ENCODE measurements at regions not wholly inside any gene's neighbourhood (a gene's known extent, or its start where the extent isn't known, plus 50 kb on each side); places are given as distances from the start of the nearest gene placed in this dataset.

DNA sequence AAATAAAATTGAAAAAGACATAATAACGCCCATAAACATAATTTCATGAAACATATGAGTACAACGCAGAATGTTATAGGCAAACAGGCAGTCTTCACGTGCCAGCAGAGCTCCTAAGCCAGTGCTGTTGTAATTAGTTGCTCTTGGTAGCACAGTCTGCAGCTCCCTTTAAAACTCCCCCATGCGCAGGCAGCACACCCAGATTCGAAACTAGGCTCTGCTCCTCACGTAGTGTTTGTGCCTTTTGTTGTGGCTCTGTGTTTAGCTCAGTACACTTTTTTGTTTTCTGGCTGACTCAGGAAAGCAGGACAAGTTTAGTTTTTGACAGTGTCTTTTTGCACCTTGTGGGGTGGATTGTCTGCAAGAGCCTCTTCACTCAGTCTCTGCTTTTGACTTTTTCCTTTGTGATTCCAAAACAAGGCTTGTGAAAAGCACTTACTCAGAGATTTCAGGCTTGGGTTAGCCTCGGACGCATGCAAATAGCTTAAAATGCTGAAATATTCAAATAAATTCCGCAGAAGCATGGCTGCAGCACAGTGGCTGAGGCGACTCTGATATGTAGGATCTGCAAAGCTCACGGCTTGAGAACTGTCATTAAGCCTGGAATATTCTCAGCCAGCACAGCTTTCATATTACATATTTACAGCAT, 113.6 kb downstream of the IRX1 start:
- Histone ChIP-seq H3K4me1 (ENCODE audit: control insufficient read depth in 1 of 2, insufficient read depth in 2 of 2, low read length in 2 of 2) (no peaks in the 10 kb centered on the region), H3K27ac (ENCODE audit: low read depth in 1 of 2, low read length in 2 of 2) (no peak overlapping the region), H3K4me3 (ENCODE audit: low read length in 2 of 2) (no peak overlapping the region), H3K36me3 (ENCODE audit: control insufficient read depth in 1 of 2, insufficient read depth in 2 of 2, low read length in 1 of 2) (no peaks in the 10 kb centered on the region), H3K9me3 (ENCODE audit: control insufficient read depth, low read length) (peaks cover 2% of the 10 kb centered on the region), H3K27me3 (ENCODE audit: control insufficient read depth in 1 of 2, insufficient read depth in 2 of 2, low read length in 1 of 2) (no peaks in the 10 kb centered on the region)
- DNase-seq: no peak
- intact Hi-C loops (cut with DNase I): no loop called here
- no peak for ATAC-seq (ENCODE audit: low FRiP score)
- WGBS, 2 donors: 74 to 76% methylated on average over 11 of the region's 11 CpGs

DNA sequence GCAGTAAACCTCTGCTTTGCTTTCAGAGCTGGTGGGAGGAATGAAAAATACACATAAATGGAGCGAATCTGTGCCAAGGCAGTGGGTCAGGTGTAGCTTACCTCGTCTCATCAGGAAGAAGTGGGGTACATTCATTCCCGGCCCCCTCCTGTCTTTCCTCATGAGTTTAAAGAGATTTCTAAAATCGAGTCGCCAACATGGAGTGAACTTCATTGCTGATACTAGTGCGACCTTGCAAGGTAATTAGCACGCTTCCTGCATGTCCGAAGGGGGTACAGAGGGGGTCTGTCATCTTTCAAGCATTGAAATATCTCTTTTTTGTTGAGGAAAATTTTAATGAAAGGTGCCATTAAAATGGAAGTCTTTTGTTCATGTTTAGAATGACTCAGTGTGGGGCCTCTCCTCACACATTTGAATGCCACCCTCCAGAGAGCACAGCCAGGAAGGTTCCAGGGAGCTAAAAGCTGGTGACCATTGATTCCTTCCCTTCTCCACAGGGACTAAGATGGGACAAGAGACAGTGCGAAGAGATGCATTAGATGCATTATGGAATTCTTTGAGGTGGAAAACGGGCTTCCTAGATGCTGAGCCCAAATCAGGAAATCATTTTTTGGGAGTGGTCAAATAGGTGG, 114.2 kb downstream of the IRX1 start:
- Histone ChIP-seq H3K27ac (ENCODE audit: low read depth in 1 of 2, low read length in 2 of 2) (no peak overlapping the region), H3K4me1 (ENCODE audit: control insufficient read depth in 1 of 2, insufficient read depth in 2 of 2, low read length in 2 of 2) (peaks cover 0 to under 1% of the 10 kb centered on the region in 2 donors), H3K36me3 (ENCODE audit: control insufficient read depth in 1 of 2, insufficient read depth in 2 of 2, low read length in 1 of 2) (no peaks in the 10 kb centered on the region), H3K9me3 (ENCODE audit: control insufficient read depth, low read length) (peaks cover 2% of the 10 kb centered on the region), H3K27me3 (ENCODE audit: control insufficient read depth in 1 of 2, insufficient read depth in 2 of 2, low read length in 1 of 2) (no peaks in the 10 kb centered on the region), H3K4me3 (ENCODE audit: low read length in 2 of 2) (no peak overlapping the region)
- no peak for DNase-seq
- intact Hi-C loops (cut with DNase I): no loop called here
- 80 to 83% methylated on average over 10 of the region's 10 CpGs for WGBS, 2 donors
- no peak for ATAC-seq (ENCODE audit: low FRiP score)

DNA sequence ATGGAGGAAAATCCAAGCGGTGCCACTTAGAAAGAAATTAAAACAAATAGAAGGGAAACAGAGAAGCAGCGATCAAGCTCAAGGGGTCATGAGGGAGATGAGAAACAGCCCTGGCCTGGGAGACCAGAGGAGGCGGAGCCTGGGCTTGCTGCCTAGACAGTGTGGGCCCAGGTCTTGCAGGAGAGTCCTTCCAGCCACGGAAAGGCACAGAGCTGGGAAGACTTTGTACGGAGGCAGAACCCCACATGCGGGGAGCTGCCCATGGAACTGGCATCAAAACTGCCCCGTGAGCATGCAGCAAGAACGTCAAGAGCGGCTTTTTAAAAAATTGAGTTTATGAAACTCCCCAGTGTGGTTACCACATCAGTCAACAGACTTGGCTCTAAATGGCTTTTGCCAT, 119.4 kb downstream of the IRX1 start:
- Histone ChIP-seq H3K36me3 (ENCODE audit: control insufficient read depth in 1 of 2, insufficient read depth in 2 of 2, low read length in 1 of 2) (no peaks in the 10 kb centered on the region), H3K4me1 (ENCODE audit: control insufficient read depth in 1 of 2, insufficient read depth in 2 of 2, low read length in 2 of 2) (peaks cover 0 to 6% of the 10 kb centered on the region in 2 donors), H3K9me3 (ENCODE audit: control insufficient read depth, low read length) (peaks cover 2% of the 10 kb centered on the region), H3K27me3 (ENCODE audit: control insufficient read depth in 1 of 2, insufficient read depth in 2 of 2, low read length in 1 of 2) (no peaks in the 10 kb centered on the region), H3K27ac (ENCODE audit: low read depth in 1 of 2, low read length in 2 of 2) (no peak overlapping the region), H3K4me3 (ENCODE audit: low read length in 2 of 2) (no peak overlapping the region)
- DNase-seq (no peak), ATAC-seq (ENCODE audit: low FRiP score) (no peak)
- 13 to 23% methylated on average over 9 of the region's 9 CpGs for WGBS, 2 donors
- intact Hi-C loops (cut with DNase I): no loop called here

GRCh38 chr5:3729631-3730030, 134.0 kb downstream of the IRX1 start:
- Histone ChIP-seq H3K36me3 (ENCODE audit: control insufficient read depth in 1 of 2, insufficient read depth in 2 of 2, low read length in 1 of 2) (no peaks in the 10 kb centered on the region), H3K9me3 (ENCODE audit: control insufficient read depth, low read length) (no peaks in the 10 kb centered on the region), H3K27me3 (ENCODE audit: control insufficient read depth in 1 of 2, insufficient read depth in 2 of 2, low read length in 1 of 2) (no peaks in the 10 kb centered on the region), H3K4me3 (ENCODE audit: low read length in 2 of 2) (no peak overlapping the region), H3K4me1 (ENCODE audit: control insufficient read depth in 1 of 2, insufficient read depth in 2 of 2, low read length in 2 of 2) (no peaks in the 10 kb centered on the region), H3K27ac (ENCODE audit: low read depth in 1 of 2, low read length in 2 of 2) (no peak overlapping the region)
- DNase-seq (no peak), ATAC-seq (ENCODE audit: low FRiP score) (no peak)
- WGBS, 2 donors: 75 to 82% methylated on average over 8 of the region's 8 CpGs
- intact Hi-C loops (cut with DNase I): no loop called here

- 97% methylated on average over 6 of the region's 6 CpGs for WGBS, 2 donors
- Histone ChIP-seq H3K27ac (ENCODE audit: low read depth in 1 of 2, low read length in 2 of 2) (no peak overlapping the region), H3K4me1 (ENCODE audit: control insufficient read depth in 1 of 2, insufficient read depth in 2 of 2, low read length in 2 of 2) (no peaks in the 10 kb centered on the region), H3K4me3 (ENCODE audit: low read length in 2 of 2) (no peak overlapping the region), H3K27me3 (ENCODE audit: control insufficient read depth in 1 of 2, insufficient read depth in 2 of 2, low read length in 1 of 2) (no peaks in the 10 kb centered on the region), H3K36me3 (ENCODE audit: control insufficient read depth in 1 of 2, insufficient read depth in 2 of 2, low read length in 1 of 2) (no peaks in the 10 kb centered on the region), H3K9me3 (ENCODE audit: control insufficient read depth, low read length) (no peaks in the 10 kb centered on the region)
- intact Hi-C loops (cut with DNase I): no loop called here
- DNase-seq: no peak
- no peak for ATAC-seq (ENCODE audit: low FRiP score)
These were observed 139.0 kb downstream of the IRX1 start for GRCh38 chr5:3734632-3735031.

- 64 to 68% methylated on average over 16 of the region's 16 CpGs for WGBS, 2 donors
These were observed 140.8 kb downstream of the IRX1 start for GRCh38 chr5:3736466-3736865.

GRCh38 chr5:3736926-3737325, 141.3 kb downstream of the IRX1 start:
- intact Hi-C loops (cut with DNase I): no loop called here
- DNase-seq: no peak
- Histone ChIP-seq H3K27me3 (ENCODE audit: control insufficient read depth in 1 of 2, insufficient read depth in 2 of 2, low read length in 1 of 2) (no peaks in the 10 kb centered on the region), H3K4me1 (ENCODE audit: control insufficient read depth in 1 of 2, insufficient read depth in 2 of 2, low read length in 2 of 2) (no peaks in the 10 kb centered on the region), H3K27ac (ENCODE audit: low read depth in 1 of 2, low read length in 2 of 2) (no peak overlapping the region), H3K9me3 (ENCODE audit: control insufficient read depth, low read length) (no peaks in the 10 kb centered on the region), H3K36me3 (ENCODE audit: control insufficient read depth in 1 of 2, insufficient read depth in 2 of 2, low read length in 1 of 2) (no peaks in the 10 kb centered on the region), H3K4me3 (ENCODE audit: low read length in 2 of 2) (no peak overlapping the region)
- peak; percentile 40 for ATAC-seq (ENCODE audit: low FRiP score)
- 27 to 30% methylated on average over 9 of the region's 9 CpGs for WGBS, 2 donors

More at GRCh38 chr5:3736466-3736865, 140.8 kb downstream of the IRX1 start:
- Histone ChIP-seq H3K27me3 (ENCODE audit: control insufficient read depth in 1 of 2, insufficient read depth in 2 of 2, low read length in 1 of 2) (no peaks in the 10 kb centered on the region), H3K4me3 (ENCODE audit: low read length in 2 of 2) (no peak overlapping the region), H3K27ac (ENCODE audit: low read depth in 1 of 2, low read length in 2 of 2) (no peak overlapping the region), H3K4me1 (ENCODE audit: control insufficient read depth in 1 of 2, insufficient read depth in 2 of 2, low read length in 2 of 2) (no peaks in the 10 kb centered on the region), H3K36me3 (ENCODE audit: control insufficient read depth in 1 of 2, insufficient read depth in 2 of 2, low read length in 1 of 2) (no peaks in the 10 kb centered on the region), H3K9me3 (ENCODE audit: control insufficient read depth, low read length) (no peaks in the 10 kb centered on the region)
- ATAC-seq (ENCODE audit: low FRiP score): peak; percentile 25
- no peak for DNase-seq
- intact Hi-C loops (cut with DNase I): no loop called here

- no peaks in the 10 kb centered on the region for H3K4me1 ChIP-seq (ENCODE audit: control insufficient read depth in 1 of 2, insufficient read depth in 2 of 2, low read length in 2 of 2)
- no peak for ATAC-seq (ENCODE audit: low FRiP score)
- no peak overlapping the region for H3K4me3 ChIP-seq (ENCODE audit: low read length in 2 of 2)
- no peak overlapping the region for H3K27ac ChIP-seq (ENCODE audit: low read depth in 1 of 2, low read length in 2 of 2)
- intact Hi-C loops (cut with DNase I): no loop called here
- no peak for DNase-seq
- 86 to 88% methylated on average over 3 of the region's 3 CpGs for WGBS, 2 donors
- no peaks in the 10 kb centered on the region for H3K36me3 ChIP-seq (ENCODE audit: control insufficient read depth in 1 of 2, insufficient read depth in 2 of 2, low read length in 1 of 2)
- no peaks in the 10 kb centered on the region for H3K9me3 ChIP-seq (ENCODE audit: control insufficient read depth, low read length)
- H3K27me3 ChIP-seq (ENCODE audit: control insufficient read depth in 1 of 2, insufficient read depth in 2 of 2, low read length in 1 of 2): no peaks in the 10 kb centered on the region
These were observed 143.3 kb downstream of the IRX1 start for GRCh38 chr5:3738919-3739318.
